ENCODE measurements at regions not wholly inside any gene's neighbourhood (a gene's known extent, or its start where the extent isn't known, plus 50 kb on each side); places are given as distances from the start of the nearest gene placed in this dataset.
A peak's percentile ranks its signal among the peaks of the same experiment; 100 is the strongest.
"Not testable (repeated sequence)": the region's sequence is repeated elsewhere in the genome, so short reads cannot be mapped to it uniquely, and the experiment has no call there.

GRCh38 chr12:70068743-70069142, 174.5 kb upstream of the CNOT2 start:
- intact Hi-C loops (cut with DNase I) = no loop called here
- ATAC-seq (ENCODE audit: poor library complexity) = no peak
- no peak for DNase-seq

GRCh38 chr12:70069221-70070105, 173.8 kb upstream of the CNOT2 start:
- intact Hi-C loops (cut with DNase I) = no loop called here
- ATAC-seq (ENCODE audit: poor library complexity) = no peak
- DNase-seq = no peak

DNA sequence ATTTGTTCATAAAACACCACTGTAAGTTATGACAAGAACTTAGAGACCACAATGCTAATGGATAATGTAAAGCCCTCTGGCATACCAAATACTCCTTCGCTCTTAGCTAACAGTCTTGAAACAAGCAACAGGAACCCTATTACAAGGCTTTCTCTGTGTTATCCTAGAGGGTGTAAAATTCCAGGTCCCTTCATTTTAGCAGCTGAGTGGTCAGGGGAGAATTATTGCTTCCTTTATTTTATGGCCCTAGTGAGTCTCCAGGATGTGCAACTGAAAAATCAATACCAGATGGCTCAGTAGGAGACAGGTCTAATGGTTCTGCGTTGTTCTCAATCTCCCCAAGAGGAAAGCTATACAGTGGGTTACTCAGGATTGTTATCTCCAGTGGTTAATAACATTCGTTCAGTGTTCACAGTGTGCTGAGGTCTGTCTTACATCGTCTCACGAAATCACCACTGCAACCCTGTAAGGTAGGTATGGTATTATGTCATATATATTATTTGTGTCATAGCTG, 172.7 kb upstream of the CNOT2 start:
- intact Hi-C loops (cut with DNase I) = no loop called here
- DNase-seq = no peak
- no peak for ATAC-seq (ENCODE audit: poor library complexity)

DNA sequence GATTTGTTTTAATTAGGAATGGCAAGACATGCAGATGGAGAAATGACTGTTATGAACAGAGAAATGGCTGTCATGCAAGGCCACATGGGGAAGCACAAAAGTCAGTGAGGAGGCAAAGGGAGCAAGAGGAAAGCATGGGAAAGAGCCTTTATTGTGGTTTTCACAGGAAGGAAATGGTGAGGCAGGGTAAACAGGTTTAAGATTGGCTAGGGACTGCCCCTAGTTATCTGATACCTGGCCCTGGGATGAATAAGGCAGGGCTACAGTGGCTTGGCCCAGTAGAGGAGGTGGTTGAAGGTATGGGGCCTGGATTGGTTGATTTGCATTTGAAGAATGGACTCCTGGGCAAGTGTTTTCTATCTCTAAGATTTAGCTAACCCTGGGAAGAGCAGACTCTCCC, 168.7 kb upstream of the CNOT2 start:
- ATAC-seq (ENCODE audit: poor library complexity) (no peak), DNase-seq (no peak)
- intact Hi-C loops (cut with DNase I) = no loop called here

- intact Hi-C loops (cut with DNase I) = no loop called here
- DNase-seq = no peak
- ATAC-seq (ENCODE audit: poor library complexity) = no peak
These were observed 165.8 kb upstream of the CNOT2 start for GRCh38 chr12:70077441-70077840.

- DNase-seq (no peak), ATAC-seq (ENCODE audit: poor library complexity) (no peak)
- intact Hi-C loops (cut with DNase I) = no loop called here
These were observed 165.1 kb upstream of the CNOT2 start for GRCh38 chr12:70078161-70078560.

- intact Hi-C loops (cut with DNase I) = no loop called here
- ATAC-seq (ENCODE audit: poor library complexity) = peak; percentile 20
- DNase-seq = no peak
These were observed 162.7 kb upstream of the CNOT2 start for GRCh38 chr12:70080566-70080965.

GRCh38 chr12:70082997-70083676, 160.1 kb upstream of the CNOT2 start:
- ATAC-seq (ENCODE audit: poor library complexity) (no peak), DNase-seq (no peak)
- intact Hi-C loops (cut with DNase I) = no loop called here

GRCh38 chr12:70083677-70084020, 159.6 kb upstream of the CNOT2 start:
- DNase-seq (no peak), ATAC-seq (ENCODE audit: poor library complexity) (no peak)
- intact Hi-C loops (cut with DNase I) = no loop called here

GRCh38 chr12:70086372-70086771, 156.9 kb upstream of the CNOT2 start:
- ATAC-seq (ENCODE audit: poor library complexity); DNase-seq; intact Hi-C loops (cut with DNase I): not testable (repeated sequence)

- intact Hi-C loops (cut with DNase I) = no loop called here
These were observed 152.2 kb upstream of the CNOT2 start for GRCh38 chr12:70091021-70091521.

DNA sequence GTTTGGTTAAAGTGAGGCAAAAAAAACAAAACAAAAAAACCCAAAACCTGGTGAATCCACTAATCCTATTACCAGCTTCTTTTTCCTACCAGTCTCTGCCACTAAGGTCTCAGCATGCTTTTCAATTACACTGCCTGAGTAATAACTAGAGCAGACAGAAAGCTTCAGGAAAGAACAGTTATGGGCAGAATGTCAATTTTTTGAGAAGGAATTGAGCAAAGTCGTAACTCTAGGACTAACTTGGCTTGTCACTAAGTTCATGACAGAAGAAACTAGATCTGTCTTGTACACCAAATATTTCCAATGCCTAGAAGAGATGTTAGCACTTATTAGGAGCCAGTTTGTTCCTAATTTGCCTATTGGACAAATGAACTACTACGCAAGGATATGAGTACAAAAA, 148.8 kb upstream of the CNOT2 start:
- ATAC-seq (ENCODE audit: poor library complexity) (peak; percentile 56), DNase-seq (no peak)
- intact Hi-C loops (cut with DNase I) = no loop called here

More at GRCh38 chr12:70091021-70091521, 152.2 kb upstream of the CNOT2 start:
- no peak for DNase-seq
- no peak for ATAC-seq (ENCODE audit: poor library complexity)

DNA sequence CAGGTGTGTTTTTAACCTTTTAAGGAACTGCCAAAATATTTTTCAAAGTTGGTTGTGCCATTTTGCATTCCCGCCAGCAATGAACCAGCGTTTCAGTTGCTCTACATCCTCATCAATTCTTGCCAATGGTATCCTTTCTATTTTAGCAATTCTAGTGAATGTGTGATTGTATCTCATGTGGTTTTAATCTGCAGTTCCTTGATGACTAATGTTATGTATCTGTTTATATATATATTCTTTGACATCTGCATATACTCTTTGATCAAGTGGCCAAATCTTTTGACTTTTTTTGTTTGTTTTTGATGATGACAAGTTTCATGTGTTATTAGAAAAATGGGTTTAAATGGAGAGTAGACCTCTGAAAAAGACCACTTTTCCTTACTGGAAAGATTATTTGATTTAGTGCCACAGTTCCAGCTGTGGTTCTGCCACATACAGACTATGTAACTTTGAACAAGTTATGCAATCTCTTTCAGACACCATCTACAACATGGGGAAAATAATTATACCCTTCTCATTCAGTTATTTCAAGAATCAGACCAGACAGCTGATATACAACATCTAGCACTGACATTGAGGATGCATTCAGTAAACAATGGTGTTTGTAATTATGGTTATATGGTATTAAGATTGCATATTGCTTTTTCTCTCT, 146.3 kb upstream of the CNOT2 start:
- intact Hi-C loops (cut with DNase I) = no loop called here
- ATAC-seq (ENCODE audit: poor library complexity) (no peak), DNase-seq (no peak)

- no peak for ATAC-seq (ENCODE audit: poor library complexity)
- no peak for DNase-seq
- intact Hi-C loops (cut with DNase I) = no loop called here
These were observed 142.2 kb upstream of the CNOT2 start for GRCh38 chr12:70101064-70101463.

DNA sequence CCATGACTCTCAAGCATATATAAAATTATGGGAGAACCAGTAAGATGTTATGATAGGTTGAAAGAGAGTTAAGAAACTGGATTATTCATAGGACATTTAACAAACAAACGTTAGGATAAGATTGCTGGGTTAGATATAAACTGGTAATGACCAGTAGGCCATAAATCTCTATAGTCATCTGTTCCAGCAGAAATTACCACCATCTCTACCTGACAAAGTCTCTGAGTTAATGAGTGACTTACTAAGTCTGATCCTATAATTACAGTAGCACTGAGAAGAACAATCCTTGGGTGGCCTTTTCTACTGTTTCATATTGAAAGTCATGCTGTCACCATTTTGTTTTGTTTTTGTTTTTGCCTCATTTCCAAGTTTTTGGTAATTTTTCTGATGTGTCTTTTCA, 136.9 kb upstream of the CNOT2 start:
- DNase-seq (no peak), ATAC-seq (ENCODE audit: poor library complexity) (no peak)
- intact Hi-C loops (cut with DNase I) = no loop called here

- DNase-seq (no peak), ATAC-seq (ENCODE audit: poor library complexity) (no peak)
- intact Hi-C loops (cut with DNase I) = no loop called here
These were observed 133.1 kb upstream of the CNOT2 start for GRCh38 chr12:70110085-70110484.

GRCh38 chr12:70117670-70118069, 125.6 kb upstream of the CNOT2 start:
- ATAC-seq (ENCODE audit: poor library complexity) = no peak
- intact Hi-C loops (cut with DNase I) = no loop called here
- DNase-seq = no peak

- ATAC-seq (ENCODE audit: poor library complexity) (no peak), DNase-seq (no peak)
- intact Hi-C loops (cut with DNase I) = no loop called here
These were observed 122.3 kb upstream of the CNOT2 start for GRCh38 chr12:70120970-70121369.

GRCh38 chr12:70121562-70121961, 121.7 kb upstream of the CNOT2 start:
- no peak for ATAC-seq (ENCODE audit: poor library complexity)
- no peak for DNase-seq
- intact Hi-C loops (cut with DNase I) = no loop called here
